Left lung (tissue), 4 donors: ENCODE measurements at regions not wholly inside any gene's neighbourhood (a gene's known extent, or its start where the extent isn't known, plus 50 kb on each side); places are given as distances from the start of the nearest gene placed in this dataset.

ENCODE experiments used
- ATAC-seq: fragments of 200-7000 bp; cut with Tn5 transposase; one replicate; pipeline ENCODE4 v1.9.1; 2020; ENCODE audit warnings: moderate library complexity
- DNase-seq, 4 donors: peaks; one replicate each; pipeline ENCODE4 v3.0.0-alpha.2; 2013 to 2020
- H3K27ac ChIP-seq, 2 donors: fragments of 200-600 bp; sonication (generic) in 1 of 2; one replicate each; pipeline versions ENCODE4 v1.5.0 to v1.8.0; 2020 to 2021
- H3K27me3 ChIP-seq, 2 donors: fragments of 200-600 bp; sonication (generic) in 1 of 2; one replicate each; pipeline versions ENCODE4 v1.5.0 to v1.8.0; 2020 to 2021
- H3K36me3 ChIP-seq, 2 donors: fragments of 200-600 bp; sonication (generic) in 1 of 2; one replicate each; pipeline versions ENCODE4 v1.5.0 to v1.8.0; 2020 to 2021
- H3K4me1 ChIP-seq, 2 donors: fragments of 200-600 bp; one replicate each; pipeline ENCODE4 v1.8.0; 2021
- H3K4me3 ChIP-seq, 2 donors: fragments of 200-600 bp; sonication (generic) in 1 of 2; one replicate each; pipeline versions ENCODE4 v1.5.0 to v1.8.0; 2020 to 2021; ENCODE audit warnings: mild to moderate bottlenecking in 1 of 2
- H3K9me3 ChIP-seq, 2 donors: fragments of 200-600 bp; sonication (generic) in 1 of 2; one replicate each; pipeline versions ENCODE4 v1.5.0 to v1.8.0; 2020 to 2021
- CTCF ChIP-seq, 2 donors: fragments of 200-600 bp; sonication (generic) in 1 of 2; IDR thresholded peaks; one replicate each; pipeline versions ENCODE4 v1.5.0 to v1.8.0; 2021; ENCODE audit warnings: antibody characterized with exemption in 2 of 2
- intact Hi-C, 2 donors: fragments of 100-400 bp; cut with DNase I; formaldehyde crosslinking; loops; one replicate each; pipeline versions ENCODE4 v1.11.2 to v1.14.2; 2022
- donor health status: DM: no; HTN: yes; CAD: no.
- donor health status: DM: no; HTN: no; CAD: no.

- Histone ChIP-seq H3K9me3 (no peaks in the 10 kb centered on the region), H3K27ac (no peak overlapping the region), H3K4me3 (no peak overlapping the region), H3K4me1 (no peaks in the 10 kb centered on the region), H3K36me3 (no peaks in the 10 kb centered on the region), H3K27me3 (no peaks in the 10 kb centered on the region)
- DNase-seq = peak in 1 of 4 donors; percentile 2
- no peak for ATAC-seq
- no peak for TF ChIP-seq CTCF (IDR thresholded peaks at IDR 0.05)
- intact Hi-C loops = no loop called here
Measured at GRCh38 chr14:85909581-85909980, 379.6 kb downstream of the FLRT2 start.

GRCh38 chr14:85907536-85907935 lies 377.6 kb downstream of the FLRT2 start:
- Histone ChIP-seq H3K4me1 (no peaks in the 10 kb centered on the region), H3K27ac (no peak overlapping the region), H3K9me3 (no peaks in the 10 kb centered on the region), H3K36me3 (no peaks in the 10 kb centered on the region), H3K4me3 (no peak overlapping the region), H3K27me3 (no peaks in the 10 kb centered on the region)
- intact Hi-C loops = no loop called here
- ATAC-seq = no peak
- TF ChIP-seq CTCF (IDR thresholded peaks at IDR 0.05) = no peak
- no peak for DNase-seq

- no peak overlapping the region for H3K27ac ChIP-seq
- no peak for TF ChIP-seq CTCF (IDR thresholded peaks at IDR 0.05)
- DNase-seq (no peak), ATAC-seq (no peak)
- intact Hi-C loops = no loop called here
- H3K36me3 ChIP-seq = no peaks in the 10 kb centered on the region
- no peak overlapping the region for H3K4me3 ChIP-seq
- no peaks in the 10 kb centered on the region for H3K27me3 ChIP-seq
- H3K9me3 ChIP-seq = no peaks in the 10 kb centered on the region
- no peaks in the 10 kb centered on the region for H3K4me1 ChIP-seq
Measured at GRCh38 chr14:85897808-85898207, 367.9 kb downstream of the FLRT2 start.

GRCh38 chr14:85895603-85896002 lies 365.7 kb downstream of the FLRT2 start:
- Histone ChIP-seq H3K4me1 (no peaks in the 10 kb centered on the region), H3K9me3 (no peaks in the 10 kb centered on the region), H3K27me3 (no peaks in the 10 kb centered on the region), H3K4me3 (no peak overlapping the region), H3K27ac (no peak overlapping the region), H3K36me3 (no peaks in the 10 kb centered on the region)
- DNase-seq (no peak), ATAC-seq (no peak)
- no peak for TF ChIP-seq CTCF (IDR thresholded peaks at IDR 0.05)
- intact Hi-C loops = no loop called here

- ATAC-seq (no peak), DNase-seq (no peak)
- H3K27me3 ChIP-seq = no peaks in the 10 kb centered on the region
- intact Hi-C loops = no loop called here
- no peaks in the 10 kb centered on the region for H3K4me1 ChIP-seq
- H3K9me3 ChIP-seq = no peaks in the 10 kb centered on the region
- no peak for TF ChIP-seq CTCF (IDR thresholded peaks at IDR 0.05)
- H3K27ac ChIP-seq = no peak overlapping the region
- no peaks in the 10 kb centered on the region for H3K36me3 ChIP-seq
- no peak overlapping the region for H3K4me3 ChIP-seq
Measured at GRCh38 chr14:85892251-85892650, 362.3 kb downstream of the FLRT2 start.
